Activated CD4-positive, alpha-beta T cell treated with anti-CD3 and anti-CD28 coated beads, Interleukin-2, Interleukin-6, amounts not matched to agents 100 ng/mL and 50 ng/mL, durations not matched to agents 16 hours and 8 hours (primary cell): ENCODE measurements at regions not wholly inside any gene's neighbourhood (a gene's known extent, or its start where the extent isn't known, plus 50 kb on each side); places are given as distances from the start of the nearest gene placed in this dataset.
"Not testable (repeated sequence)": the region's sequence is repeated elsewhere in the genome, so short reads cannot be mapped to it uniquely, and the experiment has no call there.

ENCODE experiments used
- DNase-seq: peaks from one replicate; pipeline ENCODE4 v3.0.0-alpha.2; 2020

GRCh38 chr15:70387081-70387480, 289.4 kb upstream of the TLE3 start:
- no peak for DNase-seq

GRCh38 chr15:70385711-70386110, 288.0 kb upstream of the TLE3 start:
- no peak for DNase-seq

- no peak for DNase-seq
Observed at GRCh38 chr15:70385052-70385451, 287.3 kb upstream of the TLE3 start.

GRCh38 chr15:70383856-70384255, 286.1 kb upstream of the TLE3 start:
- no peak for DNase-seq

GRCh38 chr15:70382762-70383458, 285.2 kb upstream of the TLE3 start:
- no peak for DNase-seq

GRCh38 chr15:70382009-70382749, 284.5 kb upstream of the TLE3 start:
- no peak for DNase-seq

GRCh38 chr15:70379938-70380883, 282.5 kb upstream of the TLE3 start:
- DNase-seq: no peak

- DNase-seq: no peak
Observed at GRCh38 chr15:70379134-70379533, 281.4 kb upstream of the TLE3 start.

GRCh38 chr15:70378126-70379031, 280.7 kb upstream of the TLE3 start:
- no peak for DNase-seq

- no peak for DNase-seq
Observed at GRCh38 chr15:70376929-70377691, 279.4 kb upstream of the TLE3 start.

GRCh38 chr15:70376031-70376928, 278.6 kb upstream of the TLE3 start:
- no peak for DNase-seq

GRCh38 chr15:70375586-70375985, 277.9 kb upstream of the TLE3 start:
- DNase-seq: no peak

GRCh38 chr15:70375006-70375431, 277.3 kb upstream of the TLE3 start:
- no peak for DNase-seq

- no peak for DNase-seq
Observed at GRCh38 chr15:70374096-70374495, 276.4 kb upstream of the TLE3 start.

- not testable (repeated sequence) for DNase-seq
Observed at GRCh38 chr15:70373439-70373838, 275.7 kb upstream of the TLE3 start.

GRCh38 chr15:70367913-70368705, 270.4 kb upstream of the TLE3 start:
- not testable (repeated sequence) for DNase-seq

GRCh38 chr15:70364023-70364422, 266.3 kb upstream of the TLE3 start:
- DNase-seq: not testable (repeated sequence)

GRCh38 chr15:70362886-70363285, 265.2 kb upstream of the TLE3 start:
- DNase-seq: no peak

GRCh38 chr15:70362350-70362749, 264.6 kb upstream of the TLE3 start:
- no peak for DNase-seq
